HL-60 (cell line): ENCODE measurements at regions not wholly inside any gene's neighbourhood (a gene's known extent, or its start where the extent isn't known, plus 50 kb on each side); places are given as distances from the start of the nearest gene placed in this dataset.

ENCODE experiments used
- GABPA ChIP-seq: IDR thresholded peaks from 2 replicates; pipeline ENCODE4 v1.6.1; 2012; ENCODE audit warnings: low read depth
- POLR2AphosphoS5 ChIP-seq: IDR thresholded peaks from 2 replicates; pipeline ENCODE4 v1.6.1; 2012; ENCODE audit warnings: low read depth
- REST ChIP-seq: IDR thresholded peaks from 2 replicates; pipeline ENCODE4 v1.6.1; 2012; ENCODE audit warnings: low read depth; ENCODE audit not compliant: insufficient replicate concordance
- TF ChIP-seq, protein P1 (sequence below): IDR thresholded peaks from one replicate; pipeline ENCODE4 v1.5.1; 2011; ENCODE audit warnings: low read length, control low read depth, inconsistent platforms; ENCODE audit not compliant: insufficient read depth

DNA sequence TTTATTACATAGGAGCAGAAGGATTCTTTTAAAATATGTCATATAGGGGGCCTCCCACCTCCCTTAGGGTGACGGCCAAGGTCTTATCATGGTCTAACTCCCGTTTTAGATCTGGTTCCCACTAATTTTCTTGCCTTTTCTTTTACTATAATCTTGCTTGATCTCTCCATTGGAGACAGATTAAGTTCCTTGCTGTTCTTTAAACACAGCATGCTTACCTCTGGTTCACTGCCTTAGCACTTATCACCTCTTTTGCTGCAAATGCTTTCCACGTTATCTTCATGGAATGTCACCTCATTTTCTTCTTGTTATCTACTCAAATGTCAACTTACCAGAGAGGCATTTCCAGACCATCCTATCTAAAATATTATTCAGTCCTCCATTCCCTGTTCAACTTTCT is 1047.6 kb downstream of the TLE4 start:
- TF ChIP-seq POLR2AphosphoS5 (no peak), REST (no peak), GABPA (no peak)
- TF ChIP-seq, protein P1, sequence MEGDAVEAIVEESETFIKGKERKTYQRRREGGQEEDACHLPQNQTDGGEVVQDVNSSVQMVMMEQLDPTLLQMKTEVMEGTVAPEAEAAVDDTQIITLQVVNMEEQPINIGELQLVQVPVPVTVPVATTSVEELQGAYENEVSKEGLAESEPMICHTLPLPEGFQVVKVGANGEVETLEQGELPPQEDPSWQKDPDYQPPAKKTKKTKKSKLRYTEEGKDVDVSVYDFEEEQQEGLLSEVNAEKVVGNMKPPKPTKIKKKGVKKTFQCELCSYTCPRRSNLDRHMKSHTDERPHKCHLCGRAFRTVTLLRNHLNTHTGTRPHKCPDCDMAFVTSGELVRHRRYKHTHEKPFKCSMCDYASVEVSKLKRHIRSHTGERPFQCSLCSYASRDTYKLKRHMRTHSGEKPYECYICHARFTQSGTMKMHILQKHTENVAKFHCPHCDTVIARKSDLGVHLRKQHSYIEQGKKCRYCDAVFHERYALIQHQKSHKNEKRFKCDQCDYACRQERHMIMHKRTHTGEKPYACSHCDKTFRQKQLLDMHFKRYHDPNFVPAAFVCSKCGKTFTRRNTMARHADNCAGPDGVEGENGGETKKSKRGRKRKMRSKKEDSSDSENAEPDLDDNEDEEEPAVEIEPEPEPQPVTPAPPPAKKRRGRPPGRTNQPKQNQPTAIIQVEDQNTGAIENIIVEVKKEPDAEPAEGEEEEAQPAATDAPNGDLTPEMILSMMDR: no peak
